NB4 (cell line): ENCODE measurements at regions not wholly inside any gene's neighbourhood (a gene's known extent, or its start where the extent isn't known, plus 50 kb on each side); places are given as distances from the start of the nearest gene placed in this dataset.
A peak's percentile ranks its signal among the peaks of the same experiment; 100 is the strongest.
"Not testable (repeated sequence)": the region's sequence is repeated elsewhere in the genome, so short reads cannot be mapped to it uniquely, and the experiment has no call there.

Experiments
- DNase-seq: peaks from one replicate; pipeline ENCODE4 v3.0.0; 2010; ENCODE audit warnings: low read depth
- H3K4me3 ChIP-seq: one replicate; pipeline ENCODE4 v1.5.1; 2011; ENCODE audit warnings: mild to moderate bottlenecking, low read depth, low read length, moderate library complexity
- CTCF ChIP-seq: IDR thresholded peaks from one replicate; pipeline ENCODE4 v1.5.1; 2012; ENCODE audit warnings: low read depth, low read length
- MAX ChIP-seq: IDR thresholded peaks from 2 replicates; pipeline ENCODE4 v1.6.1; 2011; ENCODE audit warnings: low read depth, low read length
- MYC ChIP-seq: IDR thresholded peaks from 2 replicates; pipeline ENCODE4 v1.6.1; 2011; ENCODE audit warnings: low read depth, low read length
- POLR2A ChIP-seq: IDR thresholded peaks from 2 replicates; pipeline ENCODE4 v1.6.1; 2011; ENCODE audit warnings: mild to moderate bottlenecking; ENCODE audit not compliant: insufficient read length; ENCODE audit errors: extremely low read depth

- no peak for DNase-seq
- TF ChIP-seq CTCF (no peak), POLR2A (no peak), MYC (no peak), MAX (no peak)
Observed at GRCh38 chr3:164812042-164812441, 266.3 kb downstream of the SI start.

GRCh38 chr3:164806188-164806587 lies 272.1 kb downstream of the SI start:
- TF ChIP-seq MAX (no peak), CTCF (no peak), MYC (no peak), POLR2A (no peak)
- no peak overlapping the region for H3K4me3 ChIP-seq
- peak; percentile 1 for DNase-seq

More at GRCh38 chr3:164812042-164812441, 266.3 kb downstream of the SI start:
- H3K4me3 ChIP-seq: no peak overlapping the region

GRCh38 chr3:164794099-164794498 lies 284.2 kb downstream of the SI start:
- TF ChIP-seq MAX (no peak), MYC (no peak), POLR2A (no peak), CTCF (no peak)
- DNase-seq: no peak
- no peak overlapping the region for H3K4me3 ChIP-seq

- H3K4me3 ChIP-seq: no peak overlapping the region
- no peak for DNase-seq
Observed at GRCh38 chr3:164791263-164791662, 287.0 kb downstream of the SI start.

GRCh38 chr3:164784407-164784806 lies 293.9 kb downstream of the SI start:
- DNase-seq, H3K4me3 ChIP-seq: not testable (repeated sequence)

More at GRCh38 chr3:164791263-164791662, 287.0 kb downstream of the SI start:
- no peak for TF ChIP-seq MYC
- TF ChIP-seq MAX: no peak
- no peak for TF ChIP-seq CTCF
- no peak for TF ChIP-seq POLR2A

- no peak overlapping the region for H3K4me3 ChIP-seq
- DNase-seq: no peak
- TF ChIP-seq POLR2A (no peak), MYC (no peak), MAX (no peak), CTCF (no peak)
Observed at GRCh38 chr3:164781755-164782154, 296.5 kb downstream of the SI start.
